ENCODE measurements at regions not wholly inside any gene's neighbourhood (a gene's known extent, or its start where the extent isn't known, plus 50 kb on each side); places are given as distances from the start of the nearest gene placed in this dataset.

DNA sequence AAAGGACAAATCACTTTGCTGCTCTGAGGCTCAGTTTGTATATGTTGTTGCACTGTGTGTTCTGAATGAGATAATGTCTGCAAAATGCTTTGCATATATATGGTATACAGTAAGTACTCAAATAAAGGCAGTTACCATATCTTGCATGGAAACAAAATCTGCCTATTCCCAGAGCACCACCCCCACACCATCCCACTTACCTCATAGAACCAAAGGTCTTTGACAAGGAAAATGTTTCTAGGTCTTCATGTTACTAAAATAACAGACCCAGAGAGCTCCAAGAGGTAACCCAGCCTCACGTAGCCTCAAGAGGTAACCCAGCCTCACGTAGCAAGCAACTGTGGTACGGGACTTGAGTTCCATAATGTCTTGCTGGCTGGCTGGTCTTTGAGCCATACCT lies 71.6 kb upstream of the CMKLR1 start:
- FAIRE-seq (no peak), DNase-seq (ENCODE audit: insufficient read length, low spot score) (no peak)
- TF ChIP-seq, protein P1, sequence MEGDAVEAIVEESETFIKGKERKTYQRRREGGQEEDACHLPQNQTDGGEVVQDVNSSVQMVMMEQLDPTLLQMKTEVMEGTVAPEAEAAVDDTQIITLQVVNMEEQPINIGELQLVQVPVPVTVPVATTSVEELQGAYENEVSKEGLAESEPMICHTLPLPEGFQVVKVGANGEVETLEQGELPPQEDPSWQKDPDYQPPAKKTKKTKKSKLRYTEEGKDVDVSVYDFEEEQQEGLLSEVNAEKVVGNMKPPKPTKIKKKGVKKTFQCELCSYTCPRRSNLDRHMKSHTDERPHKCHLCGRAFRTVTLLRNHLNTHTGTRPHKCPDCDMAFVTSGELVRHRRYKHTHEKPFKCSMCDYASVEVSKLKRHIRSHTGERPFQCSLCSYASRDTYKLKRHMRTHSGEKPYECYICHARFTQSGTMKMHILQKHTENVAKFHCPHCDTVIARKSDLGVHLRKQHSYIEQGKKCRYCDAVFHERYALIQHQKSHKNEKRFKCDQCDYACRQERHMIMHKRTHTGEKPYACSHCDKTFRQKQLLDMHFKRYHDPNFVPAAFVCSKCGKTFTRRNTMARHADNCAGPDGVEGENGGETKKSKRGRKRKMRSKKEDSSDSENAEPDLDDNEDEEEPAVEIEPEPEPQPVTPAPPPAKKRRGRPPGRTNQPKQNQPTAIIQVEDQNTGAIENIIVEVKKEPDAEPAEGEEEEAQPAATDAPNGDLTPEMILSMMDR (IDR thresholded peaks at IDR 0.05; ENCODE audit: insufficient read depth, missing control alignments), result no peak

GRCh38 chr12:108409481-108409880 lies 70.4 kb upstream of the CMKLR1 start:
- FAIRE-seq (no peak), DNase-seq (ENCODE audit: insufficient read length, low spot score) (no peak)
- TF ChIP-seq, protein P1 (IDR thresholded peaks at IDR 0.05; ENCODE audit: insufficient read depth, missing control alignments), result no peak

- DNase-seq (ENCODE audit: insufficient read length, low spot score), result no peak
- TF ChIP-seq, protein P1 (IDR thresholded peaks at IDR 0.05; ENCODE audit: insufficient read depth, missing control alignments), result no peak
- FAIRE-seq, result no peak
Observed at GRCh38 chr12:108403952-108404351, 64.8 kb upstream of the CMKLR1 start.

DNA sequence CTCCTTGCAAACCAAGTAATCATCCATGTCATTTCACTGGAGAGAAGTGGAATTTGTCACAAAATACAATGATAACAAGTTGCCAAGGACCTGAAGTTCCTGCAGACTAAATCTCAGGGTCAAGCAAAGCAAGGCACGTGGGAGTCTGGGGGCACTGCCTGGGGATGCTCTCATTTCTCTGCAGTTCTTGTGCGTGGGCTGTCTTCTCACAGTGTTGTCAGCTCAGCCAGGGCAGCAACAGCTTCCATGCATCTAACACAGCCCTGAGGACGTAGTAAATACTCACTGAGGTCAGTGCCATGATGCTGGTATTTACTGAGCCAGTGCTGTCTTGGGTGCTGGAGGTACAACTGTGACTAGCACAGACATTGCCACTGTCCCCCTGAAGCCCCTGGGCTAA lies 62.9 kb upstream of the CMKLR1 start:
- FAIRE-seq (no peak), DNase-seq (ENCODE audit: insufficient read length, low spot score) (no peak)
- TF ChIP-seq, protein P1 (IDR thresholded peaks at IDR 0.05; ENCODE audit: insufficient read depth, missing control alignments), result no peak

DNA sequence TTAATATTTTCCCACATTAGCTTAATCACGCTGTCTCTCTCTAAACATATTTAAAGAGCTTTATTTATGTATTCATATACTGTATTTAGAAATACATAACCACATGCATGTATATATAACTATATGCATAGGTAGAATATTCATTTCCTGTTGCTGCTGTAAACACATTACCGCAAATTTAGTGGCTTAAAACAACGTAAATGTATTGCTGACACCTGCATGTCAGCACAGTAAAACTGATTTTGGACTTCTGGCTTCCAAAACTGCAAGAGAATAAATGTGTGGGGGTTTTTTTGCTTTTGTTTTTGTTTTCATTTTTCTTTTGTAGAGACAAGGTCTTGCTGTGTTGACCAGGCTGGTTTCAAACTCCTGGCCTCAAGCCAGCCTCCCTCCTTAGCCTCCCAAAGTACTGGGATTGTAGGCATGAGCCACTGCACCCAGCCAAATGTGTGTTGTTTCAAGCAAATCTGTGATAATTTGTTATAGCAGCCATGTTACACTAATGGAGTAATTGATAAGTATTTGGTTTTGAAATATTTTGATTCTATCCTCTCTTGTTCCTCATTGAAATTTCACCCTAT lies 61.9 kb upstream of the CMKLR1 start:
- FAIRE-seq (no peak), DNase-seq (ENCODE audit: insufficient read length, low spot score) (no peak)
- TF ChIP-seq, protein P1 (IDR thresholded peaks at IDR 0.05; ENCODE audit: insufficient read depth, missing control alignments), result no peak

DNA sequence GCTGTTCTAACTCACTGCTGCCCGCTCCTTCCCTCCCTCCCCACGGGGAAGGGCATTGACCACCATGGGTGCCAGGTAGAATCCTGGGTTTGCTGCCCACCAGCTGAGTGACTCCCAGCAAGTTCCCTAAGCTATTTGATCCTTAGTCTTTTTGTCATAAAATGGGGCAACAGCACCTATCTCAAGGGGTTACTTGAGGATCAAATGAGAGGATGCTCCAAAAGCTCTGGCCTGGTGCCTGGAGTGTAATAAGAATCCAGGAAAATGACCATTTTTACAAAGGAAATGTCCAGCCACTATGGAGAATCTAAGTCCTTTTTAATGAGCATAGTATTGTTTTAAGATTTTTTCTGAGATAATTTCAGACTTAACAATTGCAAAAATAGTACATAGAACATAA lies 61.4 kb upstream of the CMKLR1 start:
- FAIRE-seq, result no peak
- DNase-seq (ENCODE audit: insufficient read length, low spot score), result no peak
- TF ChIP-seq, protein P1 (IDR thresholded peaks at IDR 0.05; ENCODE audit: insufficient read depth, missing control alignments), result no peak

GRCh38 chr12:108400056-108400455 lies 60.9 kb upstream of the CMKLR1 start:
- no peak for DNase-seq (ENCODE audit: insufficient read length, low spot score)
- FAIRE-seq, result no peak
- TF ChIP-seq, protein P1 (IDR thresholded peaks at IDR 0.05; ENCODE audit: insufficient read depth, missing control alignments), result no peak

All from D721Med (cell line).